ENCODE measurements at regions not wholly inside any gene's neighbourhood (a gene's known extent, or its start where the extent isn't known, plus 50 kb on each side); places are given as distances from the start of the nearest gene placed in this dataset.

DNA sequence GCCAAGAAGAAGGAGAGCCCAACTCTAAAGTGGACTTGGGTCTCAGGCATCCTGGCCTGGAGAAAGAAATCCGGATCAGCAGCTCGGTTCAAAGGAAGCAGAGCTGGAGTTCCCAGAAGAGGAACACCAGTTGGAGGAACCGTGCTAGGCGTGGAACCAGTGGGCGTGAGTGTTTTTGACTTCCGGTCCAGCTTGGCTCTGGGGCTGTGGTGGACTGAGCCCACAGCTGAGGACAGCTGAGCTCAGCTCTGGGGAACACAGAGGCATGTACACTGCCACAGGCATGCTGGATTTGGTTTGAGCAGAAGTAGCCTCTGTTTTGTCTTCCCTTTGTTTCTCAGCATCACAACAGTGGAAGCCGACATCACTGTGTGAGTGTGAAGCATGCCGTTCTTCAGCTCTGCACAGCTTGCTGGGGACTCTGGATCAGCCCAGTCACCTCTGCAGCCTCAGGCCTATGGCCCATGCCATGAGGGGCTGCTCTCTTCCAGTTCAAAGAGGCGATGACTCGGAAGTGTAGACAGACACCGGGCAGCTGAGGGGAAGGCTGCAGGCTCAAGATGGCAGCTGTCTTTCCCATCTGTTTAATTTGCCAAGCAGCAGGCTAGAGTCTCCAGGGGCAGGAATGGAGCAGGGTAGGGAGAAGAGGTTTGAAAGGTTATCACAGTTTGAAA, 185.8 kb upstream of the UBE3A start:
- ATAC-seq (no peak), DNase-seq (no peak)
- H3K4me3 ChIP-seq, result no peak overlapping the region
- TF ChIP-seq, protein P1, sequence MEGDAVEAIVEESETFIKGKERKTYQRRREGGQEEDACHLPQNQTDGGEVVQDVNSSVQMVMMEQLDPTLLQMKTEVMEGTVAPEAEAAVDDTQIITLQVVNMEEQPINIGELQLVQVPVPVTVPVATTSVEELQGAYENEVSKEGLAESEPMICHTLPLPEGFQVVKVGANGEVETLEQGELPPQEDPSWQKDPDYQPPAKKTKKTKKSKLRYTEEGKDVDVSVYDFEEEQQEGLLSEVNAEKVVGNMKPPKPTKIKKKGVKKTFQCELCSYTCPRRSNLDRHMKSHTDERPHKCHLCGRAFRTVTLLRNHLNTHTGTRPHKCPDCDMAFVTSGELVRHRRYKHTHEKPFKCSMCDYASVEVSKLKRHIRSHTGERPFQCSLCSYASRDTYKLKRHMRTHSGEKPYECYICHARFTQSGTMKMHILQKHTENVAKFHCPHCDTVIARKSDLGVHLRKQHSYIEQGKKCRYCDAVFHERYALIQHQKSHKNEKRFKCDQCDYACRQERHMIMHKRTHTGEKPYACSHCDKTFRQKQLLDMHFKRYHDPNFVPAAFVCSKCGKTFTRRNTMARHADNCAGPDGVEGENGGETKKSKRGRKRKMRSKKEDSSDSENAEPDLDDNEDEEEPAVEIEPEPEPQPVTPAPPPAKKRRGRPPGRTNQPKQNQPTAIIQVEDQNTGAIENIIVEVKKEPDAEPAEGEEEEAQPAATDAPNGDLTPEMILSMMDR (IDR thresholded peaks at IDR 0.05), result no peak
- H3K36me3 ChIP-seq (ENCODE audit: low read depth), result no peaks in the 10 kb centered on the region
- intact Hi-C loops (cut with DNase I, micrococcal nuclease), result no loop called here
- peaks cover 52% of the 10 kb centered on the region for H3K9me3 ChIP-seq
- H3K4me1 ChIP-seq (ENCODE audit: low read depth), result no peaks in the 10 kb centered on the region

DNA sequence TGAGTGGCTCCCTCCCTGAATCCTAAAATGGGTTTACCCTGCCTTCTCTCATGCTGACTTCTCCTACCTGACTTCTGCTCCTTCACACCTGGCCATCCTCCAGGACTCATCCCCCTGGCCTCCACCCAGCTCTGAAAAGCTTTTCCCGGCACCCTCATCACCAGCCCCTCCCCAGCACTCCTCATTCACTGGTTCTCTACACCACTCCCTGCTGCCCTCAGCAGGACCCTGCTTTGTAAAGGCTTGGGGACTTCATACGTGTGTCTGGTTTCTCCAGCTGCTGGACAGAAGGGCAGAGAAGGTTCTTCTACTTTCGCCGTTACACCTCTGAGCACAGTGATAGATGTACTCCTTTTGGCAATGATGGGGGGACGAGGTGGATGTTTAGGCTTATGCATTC, 184.9 kb upstream of the UBE3A start:
- DNase-seq (no peak), ATAC-seq (no peak)
- Histone ChIP-seq H3K4me3 (no peak overlapping the region), H3K9me3 (peaks cover 54% of the 10 kb centered on the region), H3K36me3 (ENCODE audit: low read depth) (no peaks in the 10 kb centered on the region), H3K4me1 (ENCODE audit: low read depth) (no peaks in the 10 kb centered on the region)
- TF ChIP-seq, protein P1 (IDR thresholded peaks at IDR 0.05), result no peak
- intact Hi-C loops (cut with DNase I, micrococcal nuclease), result no loop called here

DNA sequence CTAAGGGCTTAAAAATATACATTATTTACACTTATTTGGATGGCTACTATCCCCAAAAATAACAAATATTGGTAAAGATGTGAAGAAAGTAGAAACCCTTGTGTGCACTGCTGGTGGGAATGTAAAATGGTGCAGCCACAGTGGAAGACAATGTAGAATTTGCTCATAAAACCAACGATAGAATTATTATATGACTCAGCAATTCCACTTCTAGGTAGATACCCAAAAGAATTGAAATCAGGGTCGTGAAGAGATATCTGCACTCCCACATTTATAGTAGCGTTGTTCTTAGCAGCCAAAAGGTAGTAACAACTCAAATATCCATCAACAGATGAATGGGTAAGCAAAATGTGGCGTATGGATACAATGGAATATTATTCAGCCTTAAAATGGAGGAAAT, 181.6 kb upstream of the UBE3A start:
- intact Hi-C loops (cut with DNase I, micrococcal nuclease), result no loop called here
- TF ChIP-seq, protein P1 (IDR thresholded peaks at IDR 0.05), result no peak
- Histone ChIP-seq H3K4me1 (ENCODE audit: low read depth) (no peaks in the 10 kb centered on the region), H3K4me3 (no peak overlapping the region), H3K9me3 (peaks cover 59% of the 10 kb centered on the region), H3K36me3 (ENCODE audit: low read depth) (no peaks in the 10 kb centered on the region)
- DNase-seq (no peak), ATAC-seq (no peak)

DNA sequence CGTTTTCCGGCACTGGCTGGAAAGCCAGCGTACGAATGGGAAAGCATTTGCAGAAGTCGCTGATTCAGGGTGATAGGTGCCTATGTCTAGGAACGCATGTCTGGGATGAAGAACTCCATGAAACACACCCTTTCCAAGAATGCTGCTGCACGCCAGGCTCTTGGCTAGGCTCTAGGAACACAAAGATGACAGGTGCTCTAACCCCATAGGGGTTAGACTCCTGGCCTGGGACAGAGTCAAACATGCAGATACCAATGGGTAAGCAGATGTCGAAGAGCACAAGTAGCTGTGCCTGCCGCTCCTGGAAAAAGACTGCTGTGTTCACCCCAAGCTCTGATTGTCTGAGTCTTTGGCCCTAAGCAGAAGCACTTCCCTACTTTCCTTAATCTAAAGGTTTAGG, 180.9 kb upstream of the UBE3A start:
- TF ChIP-seq, protein P1 (IDR thresholded peaks at IDR 0.05), result no peak
- intact Hi-C loops (cut with DNase I, micrococcal nuclease), result no loop called here
- Histone ChIP-seq H3K9me3 (peaks cover 58% of the 10 kb centered on the region), H3K36me3 (ENCODE audit: low read depth) (no peaks in the 10 kb centered on the region), H3K4me3 (no peak overlapping the region), H3K4me1 (ENCODE audit: low read depth) (no peaks in the 10 kb centered on the region)
- ATAC-seq, result no peak
- DNase-seq, result no peak

DNA sequence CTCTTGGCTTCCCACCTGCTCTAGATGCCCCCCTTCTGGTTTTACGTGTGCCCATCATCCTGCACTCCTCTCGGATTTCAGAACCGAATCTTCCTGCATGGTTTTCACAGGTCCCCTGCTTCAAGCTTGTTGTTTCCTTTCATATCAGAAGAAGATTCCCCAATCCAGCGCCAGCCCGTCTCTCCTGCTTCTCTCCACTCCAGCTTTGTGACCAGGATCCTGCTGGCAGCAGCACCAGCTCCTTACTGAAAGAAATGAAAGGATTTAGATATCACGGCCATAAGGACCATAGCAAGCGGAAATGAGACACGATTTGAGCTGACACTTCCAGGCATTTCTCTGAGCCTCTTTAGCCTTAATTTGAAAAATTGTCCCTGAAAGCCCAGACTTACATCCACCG, 180.3 kb upstream of the UBE3A start:
- peaks cover 61% of the 10 kb centered on the region for H3K9me3 ChIP-seq
- ATAC-seq (no peak), DNase-seq (no peak)
- no peaks in the 10 kb centered on the region for H3K36me3 ChIP-seq (ENCODE audit: low read depth)
- intact Hi-C loops (cut with DNase I, micrococcal nuclease), result no loop called here
- TF ChIP-seq, protein P1 (IDR thresholded peaks at IDR 0.05), result no peak
- no peak overlapping the region for H3K4me3 ChIP-seq
- no peaks in the 10 kb centered on the region for H3K4me1 ChIP-seq (ENCODE audit: low read depth)

DNA sequence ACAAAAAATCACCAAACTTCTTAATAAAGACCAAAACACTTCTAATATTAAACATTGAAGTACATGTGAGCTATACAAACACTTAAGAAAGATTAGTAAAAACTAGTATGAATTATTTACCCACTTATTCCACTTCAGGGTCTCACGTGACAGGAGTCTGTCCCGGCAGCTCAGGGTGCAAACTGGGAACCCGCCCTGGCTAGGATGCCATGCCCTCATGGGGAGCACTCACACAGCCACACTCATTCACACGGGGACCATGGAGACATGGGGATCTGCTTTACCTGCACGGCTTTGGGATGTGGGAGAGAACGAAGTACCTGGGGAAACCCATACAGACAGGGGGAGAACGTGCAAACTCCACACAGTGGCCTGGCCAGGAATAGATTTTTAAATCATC, 179.3 kb upstream of the UBE3A start:
- Histone ChIP-seq H3K4me1 (ENCODE audit: low read depth) (no peaks in the 10 kb centered on the region), H3K4me3 (no peak overlapping the region), H3K36me3 (ENCODE audit: low read depth) (no peaks in the 10 kb centered on the region), H3K9me3 (peaks cover 59% of the 10 kb centered on the region)
- no peak for ATAC-seq
- TF ChIP-seq, protein P1 (IDR thresholded peaks at IDR 0.05), result no peak
- DNase-seq, result no peak
- intact Hi-C loops (cut with DNase I, micrococcal nuclease), result no loop called here

All from mucosa of descending colon (tissue), 3 donors.